HEK293T (cell line): ENCODE measurements at regions not wholly inside any gene's neighbourhood (a gene's known extent, or its start where the extent isn't known, plus 50 kb on each side); places are given as distances from the start of the nearest gene placed in this dataset.

Source experiments
- ARNT ChIP-seq: fragments of 450-650 bp; IDR thresholded peaks from 2 replicates; pipeline ENCODE4 v1.6.1; 2017; ENCODE audit warnings: mild to moderate bottlenecking
- FOXA1 ChIP-seq: fragments of 450-650 bp; IDR thresholded peaks from 2 replicates; pipeline ENCODE4 v1.6.1; 2016; ENCODE audit warnings: mild to moderate bottlenecking
- FOXM1 ChIP-seq: fragments of 450-650 bp; IDR thresholded peaks from 2 replicates; pipeline ENCODE4 v1.6.1; 2017; ENCODE audit warnings: mild to moderate bottlenecking, borderline replicate concordance
- HDGF ChIP-seq: fragments of 450-650 bp; IDR thresholded peaks from 2 replicates; pipeline ENCODE4 v1.6.1; 2017; ENCODE audit warnings: antibody characterized with exemption, borderline replicate concordance
- LEF1 ChIP-seq: fragments of 450-650 bp; IDR thresholded peaks from 2 replicates; pipeline ENCODE4 v1.6.1; 2017; ENCODE audit warnings: mild to moderate bottlenecking, borderline replicate concordance
- NFRKB ChIP-seq: fragments of 450-650 bp; IDR thresholded peaks from 2 replicates; pipeline ENCODE4 v1.6.1; 2016; ENCODE audit warnings: mild to moderate bottlenecking, moderate library complexity
- TARDBP ChIP-seq: fragments of 450-650 bp; IDR thresholded peaks from 2 replicates; pipeline ENCODE4 v1.6.1; 2016

- TF ChIP-seq LEF1 (no peak), NFRKB (no peak), FOXA1 (no peak), TARDBP (no peak), HDGF (no peak), ARNT (no peak), FOXM1 (no peak)
Measured at GRCh38 chr9:82764061-82764668, 298.8 kb downstream of the RASEF start.
